A549 (cell line): ENCODE measurements at regions not wholly inside any gene's neighbourhood (a gene's known extent, or its start where the extent isn't known, plus 50 kb on each side); places are given as distances from the start of the nearest gene placed in this dataset.

Experiments
- ATAC-seq, 2 experiments: fragments of 200-7000 bp in 1 of 2; fragments of >200 bp in 1 of 2; cut with Nextera tagmentation in 1 of 2; cut with Tn5 transposase in 1 of 2; 3 replicates each; pipeline versions ENCODE4 v1.8.0 to v1.9.1; 2018 to 2020; ENCODE audit warnings: mild to moderate bottlenecking in 1 of 2, moderate library complexity in 1 of 2
- CTCF ChIA-PET: fragments of 300-600 bp; sonication (Branson Sonifier 250); formaldehyde crosslinking; extraction: SDS; loops from one replicate; lab custom pipeline; 2021; ENCODE audit warnings: antibody characterized with exemption, inconsistent platforms; lab: Yijun Ruan, JAX
- POLR2A ChIA-PET: fragments of 350-600 bp; formaldehyde crosslinking; extraction: SDS; loops from one replicate; lab custom pipeline; 2021; ENCODE audit warnings: antibody characterized with exemption, inconsistent platforms; lab: Yijun Ruan, JAX
- DNase-seq, 2 experiments: peaks; one replicate each; pipeline versions ENCODE4 v3.0.0 to v3.0.0-alpha.2; 2011 to 2016; ENCODE audit warnings: low read depth in 1 of 2, low spot score in 1 of 2
- FAIRE-seq: peaks from 2 replicates; lab custom pipeline; 2011; peaks lifted over from hg19 to GRCh38; lab: Jason Lieb, UNC
- H3K27ac ChIP-seq, 2 experiments: fragments of >200 bp; sonication (Bioruptor Twin); formaldehyde crosslinking; 3 replicates each; pipeline ENCODE4 v1.5.1; 2016 to 2017
- H3K4me1 ChIP-seq: fragments of >200 bp; sonication (Bioruptor Twin); formaldehyde crosslinking; 3 replicates; pipeline ENCODE4 v1.6.1; 2016
- H3K4me2 ChIP-seq: fragments of >200 bp; sonication (Bioruptor Twin); formaldehyde crosslinking; 3 replicates; pipeline ENCODE4 v1.6.1; 2016
- H3K4me3 ChIP-seq: fragments of >200 bp; sonication (Bioruptor Twin); formaldehyde crosslinking; 3 replicates; pipeline ENCODE4 v1.5.1; 2016
- H3K9me3 ChIP-seq: fragments of >200 bp; sonication (Bioruptor Twin); formaldehyde crosslinking; 3 replicates; pipeline ENCODE4 v1.6.1; 2016
- CBX8 ChIP-seq: fragments of 200-600 bp; sonication (generic); IDR thresholded peaks from 2 replicates; pipeline ENCODE4 v1.6.1; 2016
- CEBPB ChIP-seq, 2 experiments: fragments of >200 bp in 1 of 2; sonication (Bioruptor Twin) in 1 of 2; formaldehyde crosslinking in 1 of 2; IDR thresholded peaks; 2 replicates each; pipeline ENCODE4 v1.6.1; 2012 to 2016
- CHD2 ChIP-seq: fragments of 150-350 bp; IDR thresholded peaks from 2 replicates; pipeline ENCODE4 v1.6.1; 2014; ENCODE audit warnings: low read length; ENCODE audit not compliant: partially characterized antibody
- CHD4 ChIP-seq: fragments of 200-600 bp; sonication (generic); IDR thresholded peaks from 2 replicates; pipeline ENCODE4 v1.6.1; 2016; ENCODE audit warnings: antibody characterized with exemption, mild to moderate bottlenecking, borderline replicate concordance
- EHF ChIP-seq: fragments of 250-450 bp; sonication (Bioruptor Pico); IDR thresholded peaks from 2 replicates; pipeline ENCODE4 v1.5.0; 2020; ENCODE audit warnings: mild to moderate bottlenecking
- EP300 ChIP-seq, 2 experiments: fragments of >200 bp; sonication (Bioruptor Twin); formaldehyde crosslinking; IDR thresholded peaks; 2 replicates in 1 of 2; 3 replicates in 1 of 2; pipeline ENCODE4 v1.6.1; 2016 to 2017
- HDAC2 ChIP-seq: fragments of 200-600 bp; sonication (generic); IDR thresholded peaks from 2 replicates; pipeline ENCODE4 v1.6.1; 2016
- HEYL ChIP-seq: fragments of 250-450 bp; sonication (Bioruptor Pico); IDR thresholded peaks from 2 replicates; pipeline ENCODE4 v1.8.0; 2021; ENCODE audit warnings: mild to moderate bottlenecking, moderate library complexity
- HOXB13 ChIP-seq: fragments of 250-450 bp; sonication (Bioruptor Pico); IDR thresholded peaks from 2 replicates; pipeline ENCODE4 v1.5.0; 2020; ENCODE audit warnings: low read depth, mild to moderate bottlenecking, moderate library complexity
- KDM5A ChIP-seq: fragments of 200-600 bp; sonication (generic); IDR thresholded peaks from 2 replicates; pipeline ENCODE4 v1.6.1; 2016; ENCODE audit warnings: antibody characterized with exemption, mild to moderate bottlenecking
- MAFK ChIP-seq: fragments of 450-650 bp; IDR thresholded peaks from 2 replicates; pipeline ENCODE4 v1.6.1; 2014; ENCODE audit not compliant: partially characterized antibody
- MAZ ChIP-seq: fragments of 150-350 bp; IDR thresholded peaks from 2 replicates; pipeline ENCODE4 v1.6.1; 2014; ENCODE audit warnings: antibody characterized with exemption, low read depth, low read length, borderline replicate concordance
- MYC ChIP-seq: IDR thresholded peaks from 2 replicates; pipeline ENCODE4 v1.6.1; 2012; ENCODE audit warnings: mild to moderate bottlenecking, inconsistent platforms, low read length, improper control_type of control experiment, borderline replicate concordance
- NFE2L2 ChIP-seq: fragments of 150-350 bp; conservative IDR thresholded peaks from 2 replicates; pipeline ENCODE4 v1.6.1; 2014; ENCODE audit warnings: low read length
- NPAS2 ChIP-seq: fragments of 250-450 bp; sonication (Bioruptor Pico); IDR thresholded peaks from 2 replicates; pipeline ENCODE4 v1.8.0; 2022; ENCODE audit warnings: mild to moderate bottlenecking, moderate library complexity, borderline replicate concordance
- NR3C1 ChIP-seq: fragments of >200 bp; sonication (Bioruptor Twin); formaldehyde crosslinking; IDR thresholded peaks from 3 replicates; pipeline ENCODE4 v1.6.1; 2017
- PBX3 ChIP-seq: IDR thresholded peaks from 2 replicates; pipeline ENCODE4 v1.6.1; 2012
- RAD21 ChIP-seq, 2 experiments: fragments of >200 bp in 1 of 2; sonication (Bioruptor Twin) in 1 of 2; formaldehyde crosslinking in 1 of 2; IDR thresholded peaks in 1 of 2; conservative IDR thresholded peaks in 1 of 2; 2 replicates in 1 of 2; 3 replicates in 1 of 2; pipeline ENCODE4 v1.6.1; 2012 to 2018; ENCODE audit warnings: inconsistent platforms in 1 of 2
- RARB ChIP-seq: fragments of 250-450 bp; sonication (Bioruptor Pico); IDR thresholded peaks from 2 replicates; pipeline ENCODE4 v1.8.0; 2021; ENCODE audit warnings: mild to moderate bottlenecking, moderate library complexity
- RNF2 ChIP-seq: fragments of 200-600 bp; sonication (generic); IDR thresholded peaks from 2 replicates; pipeline ENCODE4 v1.6.1; 2016; ENCODE audit warnings: low read depth, mild to moderate bottlenecking, antibody characterized with exemption, moderate library complexity, borderline replicate concordance
- USF2 ChIP-seq: fragments of 450-650 bp; IDR thresholded peaks from 2 replicates; pipeline ENCODE4 v1.6.1; 2014; ENCODE audit warnings: antibody characterized with exemption
- ZNF302 ChIP-seq: fragments of 250-450 bp; sonication (Bioruptor Pico); IDR thresholded peaks from 2 replicates; pipeline ENCODE4 v1.9.0; 2021; ENCODE audit warnings: inconsistent platforms, mild to moderate bottlenecking, moderate library complexity
- ZSCAN20 ChIP-seq: fragments of 250-450 bp; sonication (Bioruptor Pico); IDR thresholded peaks from 2 replicates; pipeline ENCODE4 v1.8.0; 2022; ENCODE audit warnings: mild to moderate bottlenecking, moderate library complexity
- WGBS: methylation state at CpG from one replicate; pipeline ENCODE4 v1.1.6; 2017; ENCODE audit errors: missing lambda C conversion rate; 5-methylcytosine and 5-hydroxymethylcytosine counted together
- TF ChIP-seq, protein P1 (sequence below): fragments of 250-450 bp; sonication (Bioruptor Pico); IDR thresholded peaks from 2 replicates; pipeline ENCODE4 v1.5.0; 2020; ENCODE audit warnings: low read depth, mild to moderate bottlenecking, moderate library complexity
- TF ChIP-seq, protein P2 (sequence below): fragments of >200 bp; sonication (Bioruptor Twin); formaldehyde crosslinking; IDR thresholded peaks from 2 replicates; pipeline ENCODE4 v1.6.1; 2016
- TF ChIP-seq, protein P3 (sequence below): fragments of 150-350 bp; IDR thresholded peaks from 2 replicates; pipeline ENCODE4 v1.6.1; 2014; ENCODE audit warnings: low read depth, mild to moderate bottlenecking, low read length

DNA sequence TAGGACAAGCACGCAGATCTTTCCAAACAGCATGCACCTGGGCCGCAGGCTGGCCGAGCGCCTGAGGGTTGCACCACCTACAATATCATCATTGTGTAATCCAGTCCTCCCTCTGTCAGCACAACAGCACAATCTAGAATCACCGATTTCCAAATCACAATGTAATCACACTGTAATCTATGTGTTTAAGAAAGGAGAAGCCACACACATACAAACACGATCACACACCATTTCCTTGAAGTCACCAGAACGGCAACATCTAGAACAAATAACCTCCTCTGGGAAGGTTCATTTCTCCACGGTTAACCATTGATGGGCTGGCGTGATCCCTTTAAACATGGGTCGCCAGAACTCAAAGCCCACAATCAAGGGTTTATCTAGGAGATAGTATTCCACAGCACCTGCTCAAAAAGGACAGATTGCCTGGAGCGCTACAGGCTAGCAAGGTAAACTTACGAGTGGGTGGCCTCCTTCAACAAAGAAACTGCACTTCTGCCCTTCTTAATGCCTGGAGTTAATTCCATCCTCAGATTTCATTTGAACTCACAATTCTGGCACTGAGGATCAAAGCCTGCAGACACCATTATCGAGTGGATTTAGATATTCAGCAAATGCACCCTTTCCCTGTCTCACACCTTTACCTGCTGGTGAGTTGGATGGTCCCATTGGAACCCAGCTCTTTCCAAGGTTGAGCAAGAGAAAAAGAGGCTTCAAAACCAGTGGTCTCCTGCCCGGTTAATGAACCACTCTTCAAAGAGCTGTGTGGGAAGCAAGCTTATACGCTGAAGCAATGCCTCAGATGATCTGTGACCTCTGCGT lies 83.8 kb upstream of the FOXQ1 start:
- DNase-seq, result no peak
- H3K4me1 ChIP-seq, result no peaks in the 10 kb centered on the region
- POLR2A ChIA-PET, result no interaction called here
- TF ChIP-seq ZSCAN20, result no peak
- no peak for TF ChIP-seq CHD2
- no peak for TF ChIP-seq KDM5A
- no peak for TF ChIP-seq MAFK
- no peak for TF ChIP-seq NPAS2 (CRISPR knock-in tag)
- TF ChIP-seq PBX3, result no peak
- no peak for TF ChIP-seq USF2
- TF ChIP-seq RNF2, result no peak
- TF ChIP-seq, protein P1, sequence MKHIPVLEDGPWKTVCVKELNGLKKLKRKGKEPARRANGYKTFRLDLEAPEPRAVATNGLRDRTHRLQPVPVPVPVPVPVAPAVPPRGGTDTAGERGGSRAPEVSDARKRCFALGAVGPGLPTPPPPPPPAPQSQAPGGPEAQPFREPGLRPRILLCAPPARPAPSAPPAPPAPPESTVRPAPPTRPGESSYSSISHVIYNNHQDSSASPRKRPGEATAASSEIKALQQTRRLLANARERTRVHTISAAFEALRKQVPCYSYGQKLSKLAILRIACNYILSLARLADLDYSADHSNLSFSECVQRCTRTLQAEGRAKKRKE (CRISPR knock-in tag), result no peak
- no peak for TF ChIP-seq HDAC2
- TF ChIP-seq CBX8, result no peak
- TF ChIP-seq, protein P2, sequence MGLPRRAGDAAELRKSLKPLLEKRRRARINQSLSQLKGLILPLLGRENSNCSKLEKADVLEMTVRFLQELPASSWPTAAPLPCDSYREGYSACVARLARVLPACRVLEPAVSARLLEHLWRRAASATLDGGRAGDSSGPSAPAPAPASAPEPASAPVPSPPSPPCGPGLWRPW, result no peak
- TF ChIP-seq HEYL (CRISPR knock-in tag), result no peak
- TF ChIP-seq EHF (CRISPR knock-in tag), result no peak
- no peak for TF ChIP-seq NR3C1
- TF ChIP-seq, protein P3, sequence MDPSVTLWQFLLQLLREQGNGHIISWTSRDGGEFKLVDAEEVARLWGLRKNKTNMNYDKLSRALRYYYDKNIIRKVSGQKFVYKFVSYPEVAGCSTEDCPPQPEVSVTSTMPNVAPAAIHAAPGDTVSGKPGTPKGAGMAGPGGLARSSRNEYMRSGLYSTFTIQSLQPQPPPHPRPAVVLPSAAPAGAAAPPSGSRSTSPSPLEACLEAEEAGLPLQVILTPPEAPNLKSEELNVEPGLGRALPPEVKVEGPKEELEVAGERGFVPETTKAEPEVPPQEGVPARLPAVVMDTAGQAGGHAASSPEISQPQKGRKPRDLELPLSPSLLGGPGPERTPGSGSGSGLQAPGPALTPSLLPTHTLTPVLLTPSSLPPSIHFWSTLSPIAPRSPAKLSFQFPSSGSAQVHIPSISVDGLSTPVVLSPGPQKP, result no peak
- H3K4me3 ChIP-seq, result no peak overlapping the region
- no peak for FAIRE-seq
- no peak overlapping the region for H3K27ac ChIP-seq
- CTCF ChIA-PET, result interaction anchor here (1.3 kb wide), 1 partner anchor 27 kb away, joined by 3 read pairs; no protein-coding TSS in a partner anchor
- no peak overlapping the region for H3K4me2 ChIP-seq
- WGBS, result 58% methylated on average over 16 of the region's 16 CpGs
- ATAC-seq, result no peak
- no peaks in the 10 kb centered on the region for H3K9me3 ChIP-seq

- FAIRE-seq (no peak), DNase-seq (no peak), ATAC-seq (no peak)
- POLR2A ChIA-PET, result no interaction called here
- H3K4me3 ChIP-seq, result no peak overlapping the region
- CTCF ChIA-PET, result interaction anchor here (1.3 kb wide), 1 partner anchor 28 kb away, joined by 3 read pairs; no protein-coding TSS in a partner anchor
- WGBS, result 60% methylated on average over 3 of the region's 3 CpGs
- H3K9me3 ChIP-seq, result no peaks in the 10 kb centered on the region
- no peak for TF ChIP-seq HOXB13
- TF ChIP-seq EP300 (IDR thresholded peaks at IDR 0.05), result no peak
- TF ChIP-seq NFE2L2, result no peak
- no peak for TF ChIP-seq RAD21 (conservative IDR thresholded peaks at IDR 0.05 in 1 of 2, IDR thresholded peaks at IDR 0.05 in 1 of 2)
- no peak for TF ChIP-seq RARB (CRISPR knock-in tag)
- TF ChIP-seq ZNF302 (CRISPR knock-in tag), result no peak
- no peak for TF ChIP-seq EHF (CRISPR knock-in tag)
- TF ChIP-seq MYC, result no peak
- TF ChIP-seq MAZ, result no peak
- TF ChIP-seq ZSCAN20, result no peak
- TF ChIP-seq CEBPB (IDR thresholded peaks at IDR 0.05), result no peak
- no peak for TF ChIP-seq CHD4
- TF ChIP-seq, protein P3, result no peak
- TF ChIP-seq, all 56 proteins: peak for 0
- no peak overlapping the region for H3K4me2 ChIP-seq
- no peak overlapping the region for H3K27ac ChIP-seq
- no peaks in the 10 kb centered on the region for H3K4me1 ChIP-seq
Measured at GRCh38 chr6:1227600-1227934, 84.3 kb upstream of the FOXQ1 start.
